ENCODE measurements at regions not wholly inside any gene's neighbourhood (a gene's known extent, or its start where the extent isn't known, plus 50 kb on each side); places are given as distances from the start of the nearest gene placed in this dataset.

DNA sequence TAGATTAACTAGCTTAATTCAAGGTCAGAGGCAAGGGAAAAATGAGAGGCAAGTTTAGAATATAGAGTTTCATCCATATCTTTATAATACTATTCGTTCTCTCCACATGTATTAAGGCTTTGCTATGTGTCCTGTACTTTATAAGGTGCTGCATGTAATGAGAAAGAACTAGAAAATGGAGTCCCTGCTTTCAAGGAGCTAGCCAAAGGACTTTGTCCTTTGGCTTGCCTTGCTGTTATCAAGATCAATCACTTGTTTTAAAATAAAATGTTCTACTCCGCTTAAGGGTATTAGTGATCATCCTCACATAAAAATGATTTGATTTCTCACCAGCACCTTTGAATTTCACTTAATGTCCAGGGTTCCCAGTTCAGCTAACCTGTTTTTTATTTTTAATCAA is 470.9 kb downstream of the WDR72 start:
- TF ChIP-seq, protein P1, sequence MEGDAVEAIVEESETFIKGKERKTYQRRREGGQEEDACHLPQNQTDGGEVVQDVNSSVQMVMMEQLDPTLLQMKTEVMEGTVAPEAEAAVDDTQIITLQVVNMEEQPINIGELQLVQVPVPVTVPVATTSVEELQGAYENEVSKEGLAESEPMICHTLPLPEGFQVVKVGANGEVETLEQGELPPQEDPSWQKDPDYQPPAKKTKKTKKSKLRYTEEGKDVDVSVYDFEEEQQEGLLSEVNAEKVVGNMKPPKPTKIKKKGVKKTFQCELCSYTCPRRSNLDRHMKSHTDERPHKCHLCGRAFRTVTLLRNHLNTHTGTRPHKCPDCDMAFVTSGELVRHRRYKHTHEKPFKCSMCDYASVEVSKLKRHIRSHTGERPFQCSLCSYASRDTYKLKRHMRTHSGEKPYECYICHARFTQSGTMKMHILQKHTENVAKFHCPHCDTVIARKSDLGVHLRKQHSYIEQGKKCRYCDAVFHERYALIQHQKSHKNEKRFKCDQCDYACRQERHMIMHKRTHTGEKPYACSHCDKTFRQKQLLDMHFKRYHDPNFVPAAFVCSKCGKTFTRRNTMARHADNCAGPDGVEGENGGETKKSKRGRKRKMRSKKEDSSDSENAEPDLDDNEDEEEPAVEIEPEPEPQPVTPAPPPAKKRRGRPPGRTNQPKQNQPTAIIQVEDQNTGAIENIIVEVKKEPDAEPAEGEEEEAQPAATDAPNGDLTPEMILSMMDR (IDR thresholded peaks at IDR 0.05) = no peak
- TF ChIP-seq POLR2AphosphoS5 (IDR thresholded peaks at IDR 0.05) (no peak), EP300 (IDR thresholded peaks at IDR 0.05) (no peak), POLR2A (IDR thresholded peaks at IDR 0.05; ENCODE audit: low read depth) (no peak)

All from esophagus muscularis mucosa (tissue), 4 donors.